ENCODE measurements at regions not wholly inside any gene's neighbourhood (a gene's known extent, or its start where the extent isn't known, plus 50 kb on each side); places are given as distances from the start of the nearest gene placed in this dataset.

- Mint-ChIP-seq H3K27me3 (ENCODE audit: low read depth) (peaks cover 9% of the 10 kb centered on the region), H3K4me3 (no peak overlapping the region), H3K36me3 (no peaks in the 10 kb centered on the region), H3K27ac (peak overlapping the region; percentile 51), H3K4me1 (peaks cover 55% of the 10 kb centered on the region), H3K9me3 (no peaks in the 10 kb centered on the region)
- no peak for TF ChIP-seq CTCF (IDR thresholded peaks at IDR 0.05; ENCODE audit: unreplicated experiment)
- no peak for DNase-seq (ENCODE audit: low spot score in 2 of 2, unreplicated experiment in 2 of 2)
These were observed 80.9 kb upstream of the TAB2 start for GRCh38 chr6:149236589-149236988.

GRCh38 chr6:149237464-149237863, 80.0 kb upstream of the TAB2 start:
- Mint-ChIP-seq H3K27me3 (ENCODE audit: low read depth) (peaks cover 9% of the 10 kb centered on the region), H3K4me3 (no peak overlapping the region), H3K36me3 (no peaks in the 10 kb centered on the region), H3K27ac (no peak overlapping the region), H3K4me1 (peaks cover 50% of the 10 kb centered on the region), H3K9me3 (no peaks in the 10 kb centered on the region)
- TF ChIP-seq CTCF (IDR thresholded peaks at IDR 0.05; ENCODE audit: unreplicated experiment): no peak
- no peak for DNase-seq (ENCODE audit: low spot score in 2 of 2, unreplicated experiment in 2 of 2)

DNA sequence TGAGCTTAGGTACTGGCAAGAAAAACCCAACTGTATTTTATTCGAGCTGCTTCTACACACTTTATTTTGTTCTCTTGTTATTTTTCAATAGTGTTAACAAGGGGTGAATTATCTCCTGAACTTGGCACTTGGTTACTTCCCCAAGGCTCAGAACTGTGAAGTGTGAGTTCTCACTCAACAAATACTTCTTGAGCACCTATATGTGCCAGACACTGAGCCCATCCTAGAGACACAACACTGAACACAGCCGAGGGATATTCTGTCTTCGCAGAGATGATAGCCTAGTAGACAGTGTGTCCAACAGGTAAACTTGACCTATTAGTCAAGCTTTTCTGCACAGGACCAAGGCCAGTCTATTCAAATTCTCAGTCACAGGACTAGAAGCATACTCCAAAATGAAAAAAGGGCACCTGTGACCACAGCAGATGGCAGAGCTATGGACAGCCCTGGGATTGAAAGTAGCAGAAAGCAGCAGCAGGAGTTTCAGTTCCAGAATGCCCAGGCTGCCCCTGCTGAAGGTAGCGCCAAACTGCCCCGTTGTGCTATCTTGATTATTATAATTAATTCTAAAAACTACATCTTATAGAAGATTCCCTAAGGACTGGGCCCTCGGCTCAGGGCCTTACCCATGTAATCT, 77.8 kb upstream of the TAB2 start:
- Mint-ChIP-seq H3K4me1 (peaks cover 31% of the 10 kb centered on the region), H3K4me3 (no peak overlapping the region), H3K27ac (no peak overlapping the region), H3K9me3 (peaks cover 6% of the 10 kb centered on the region), H3K36me3 (no peaks in the 10 kb centered on the region), H3K27me3 (ENCODE audit: low read depth) (peaks cover 20% of the 10 kb centered on the region)
- no peak for DNase-seq (ENCODE audit: low spot score in 2 of 2, unreplicated experiment in 2 of 2)
- TF ChIP-seq CTCF (IDR thresholded peaks at IDR 0.05; ENCODE audit: unreplicated experiment): no peak

- no peak for DNase-seq (ENCODE audit: low spot score in 2 of 2, unreplicated experiment in 2 of 2)
- H3K9me3 Mint-ChIP-seq: peaks cover 6% of the 10 kb centered on the region
- H3K27me3 Mint-ChIP-seq (ENCODE audit: low read depth): peaks cover 32% of the 10 kb centered on the region
- peaks cover 2% of the 10 kb centered on the region for H3K4me1 Mint-ChIP-seq
- H3K27ac Mint-ChIP-seq: no peak overlapping the region
- H3K36me3 Mint-ChIP-seq: no peaks in the 10 kb centered on the region
- TF ChIP-seq CTCF (IDR thresholded peaks at IDR 0.05; ENCODE audit: unreplicated experiment): no peak
- H3K4me3 Mint-ChIP-seq: no peak overlapping the region
These were observed 74.6 kb upstream of the TAB2 start for GRCh38 chr6:149242883-149243282.

DNA sequence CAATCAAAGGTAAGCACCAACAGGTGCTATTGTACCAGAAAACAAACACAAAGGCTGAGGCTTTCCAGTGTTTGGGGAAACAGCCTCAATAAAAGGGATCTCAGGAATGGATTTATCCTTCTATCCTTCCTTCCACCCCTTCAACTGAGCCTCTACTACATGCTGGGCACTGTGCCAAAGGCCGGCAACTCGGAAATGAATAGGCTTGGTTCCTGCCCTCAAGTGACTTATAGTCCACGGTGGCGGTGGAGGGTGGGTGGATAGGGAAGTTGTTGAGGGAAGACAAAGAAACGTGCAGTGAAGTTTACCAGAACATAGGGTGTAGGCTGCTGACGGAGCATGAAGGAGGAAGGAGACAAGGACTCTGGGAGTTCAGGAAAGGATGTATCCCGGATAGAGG, 73.4 kb upstream of the TAB2 start:
- peaks cover 28% of the 10 kb centered on the region for H3K27me3 Mint-ChIP-seq (ENCODE audit: low read depth)
- no peak for DNase-seq (ENCODE audit: low spot score in 2 of 2, unreplicated experiment in 2 of 2)
- H3K4me3 Mint-ChIP-seq: no peak overlapping the region
- H3K4me1 Mint-ChIP-seq: peaks cover 8% of the 10 kb centered on the region
- no peak overlapping the region for H3K27ac Mint-ChIP-seq
- no peaks in the 10 kb centered on the region for H3K36me3 Mint-ChIP-seq
- TF ChIP-seq CTCF (IDR thresholded peaks at IDR 0.05; ENCODE audit: unreplicated experiment): no peak
- peaks cover 6% of the 10 kb centered on the region for H3K9me3 Mint-ChIP-seq
